Activated T-cell treated with anti-CD3 and anti-CD28 coated beads, Interleukin-2, amount 50 U/mL, for 4 hours (primary cell): ENCODE measurements at regions not wholly inside any gene's neighbourhood (a gene's known extent, or its start where the extent isn't known, plus 50 kb on each side); places are given as distances from the start of the nearest gene placed in this dataset.
"Not testable (repeated sequence)": the region's sequence is repeated elsewhere in the genome, so short reads cannot be mapped to it uniquely, and the experiment has no call there.

Source experiments
- ATAC-seq, 2 donors: fragments of 200-7000 bp; cut with Tn5 transposase; one replicate each; pipeline ENCODE4 v1.10.0; 2021
- DNase-seq: peaks from one replicate; pipeline ENCODE4 v3.0.0-alpha.2; 2020
- H3K27me3 Mint-ChIP-seq: one replicate; pipeline ENCODE4 v1.8.0; 2021; ENCODE audit warnings: low read depth, mixed read lengths
- H3K36me3 Mint-ChIP-seq: one replicate; pipeline ENCODE4 v1.8.0; 2022; ENCODE audit warnings: mixed read lengths; ENCODE audit not compliant: insufficient read depth
- H3K4me1 Mint-ChIP-seq: one replicate; pipeline ENCODE4 v1.8.0; 2021; ENCODE audit warnings: low read depth, mixed read lengths
- H3K4me3 Mint-ChIP-seq: one replicate; pipeline ENCODE4 v1.8.0; 2021; ENCODE audit warnings: mild to moderate bottlenecking, moderate library complexity, mixed read lengths
- H3K9me3 Mint-ChIP-seq: one replicate; pipeline ENCODE4 v1.8.0; 2021; ENCODE audit warnings: mixed read lengths

DNA sequence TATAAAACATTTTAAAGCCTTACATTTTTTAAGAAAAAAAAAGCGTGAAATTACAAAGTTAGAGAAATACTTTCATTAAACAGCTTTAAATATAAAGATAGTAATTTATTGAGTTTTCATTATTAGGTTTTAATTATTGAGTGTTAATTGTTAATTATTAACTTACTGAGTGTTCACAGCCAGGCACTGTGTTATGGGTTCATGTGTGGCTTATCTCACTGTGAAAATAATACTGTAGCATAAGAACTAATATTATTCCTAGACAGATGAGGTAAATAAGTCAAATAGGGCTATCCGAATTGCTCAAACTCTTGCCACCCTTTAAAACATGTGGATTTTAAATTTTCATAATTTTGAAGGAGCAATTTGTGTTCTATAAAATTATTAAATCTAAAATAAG lies 956.1 kb upstream of the PCDH20 start:
- H3K27me3 Mint-ChIP-seq: no peaks in the 10 kb centered on the region
- DNase-seq (no peak), ATAC-seq (no peak)
- no peaks in the 10 kb centered on the region for H3K36me3 Mint-ChIP-seq
- no peaks in the 10 kb centered on the region for H3K9me3 Mint-ChIP-seq
- no peaks in the 10 kb centered on the region for H3K4me1 Mint-ChIP-seq
- no peak overlapping the region for H3K4me3 Mint-ChIP-seq

GRCh38 chr13:62367971-62368370 lies 952.3 kb upstream of the PCDH20 start:
- not testable (repeated sequence) for H3K4me3 Mint-ChIP-seq, H3K36me3 Mint-ChIP-seq, DNase-seq, H3K4me1 Mint-ChIP-seq, H3K9me3 Mint-ChIP-seq, H3K27me3 Mint-ChIP-seq, ATAC-seq

DNA sequence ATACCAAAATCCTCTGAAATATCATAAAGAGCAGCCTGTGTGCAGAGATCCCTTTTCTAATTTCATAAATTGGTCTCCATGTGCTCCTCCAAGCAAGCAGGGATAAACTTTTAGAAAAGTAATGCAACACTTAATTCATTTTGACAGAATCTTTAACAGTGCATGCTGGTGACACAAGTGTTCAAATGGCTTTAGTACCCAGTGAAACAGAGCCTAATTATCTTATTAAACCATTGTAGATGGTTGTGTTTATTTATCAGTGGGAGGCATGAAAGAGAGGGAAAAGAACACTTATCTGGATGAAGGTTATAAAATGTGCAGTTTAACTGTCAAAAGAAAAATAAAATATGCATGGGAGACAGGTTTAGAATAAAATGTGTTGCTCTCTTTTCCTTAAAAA lies 945.0 kb upstream of the PCDH20 start:
- no peaks in the 10 kb centered on the region for H3K36me3 Mint-ChIP-seq
- DNase-seq: no peak
- no peak for ATAC-seq
- H3K4me3 Mint-ChIP-seq: no peak overlapping the region
- H3K9me3 Mint-ChIP-seq: no peaks in the 10 kb centered on the region
- no peaks in the 10 kb centered on the region for H3K4me1 Mint-ChIP-seq
- no peaks in the 10 kb centered on the region for H3K27me3 Mint-ChIP-seq

DNA sequence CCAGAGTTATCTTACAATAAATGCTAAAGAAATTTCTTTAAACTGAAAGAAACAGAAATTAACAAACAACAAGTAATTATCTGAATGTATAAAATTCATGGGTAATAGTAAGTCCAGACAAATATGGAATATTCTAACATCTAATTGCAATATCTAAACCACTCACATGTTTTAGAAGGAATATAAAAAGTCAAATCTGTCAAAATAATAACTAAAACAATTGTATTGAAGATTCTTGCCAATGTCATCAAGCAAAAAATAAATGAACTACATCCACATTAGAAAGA lies 942.9 kb upstream of the PCDH20 start:
- Mint-ChIP-seq H3K27me3 (no peaks in the 10 kb centered on the region), H3K36me3 (no peaks in the 10 kb centered on the region), H3K4me1 (no peaks in the 10 kb centered on the region), H3K4me3 (no peak overlapping the region), H3K9me3 (no peaks in the 10 kb centered on the region)
- ATAC-seq (no peak), DNase-seq (no peak)

GRCh38 chr13:62357887-62358645 lies 942.4 kb upstream of the PCDH20 start:
- Mint-ChIP-seq H3K9me3 (no peaks in the 10 kb centered on the region), H3K4me3 (no peak overlapping the region), H3K27me3 (no peaks in the 10 kb centered on the region), H3K36me3 (no peaks in the 10 kb centered on the region), H3K4me1 (no peaks in the 10 kb centered on the region)
- ATAC-seq: no peak
- no peak for DNase-seq

DNA sequence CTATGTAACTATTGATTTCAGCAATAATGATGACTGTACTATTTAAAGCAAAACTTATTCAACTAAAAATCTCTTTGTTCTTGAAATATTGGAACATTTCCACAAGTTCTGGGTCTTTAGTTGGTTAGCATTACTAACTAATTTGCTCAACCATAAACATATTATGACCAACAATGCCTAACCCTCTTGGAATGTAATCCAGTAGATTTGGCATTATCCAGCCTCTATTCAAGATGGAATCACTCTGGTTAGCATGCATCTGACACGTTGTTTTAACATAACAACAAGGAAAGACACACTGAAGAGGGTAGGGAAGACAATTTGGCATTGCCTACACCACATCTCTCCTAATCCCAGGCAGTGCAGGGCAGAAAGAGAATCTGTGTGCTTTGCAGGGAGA lies 941.3 kb upstream of the PCDH20 start:
- ATAC-seq (no peak), DNase-seq (no peak)
- Mint-ChIP-seq H3K27me3 (no peaks in the 10 kb centered on the region), H3K36me3 (no peaks in the 10 kb centered on the region), H3K4me1 (no peaks in the 10 kb centered on the region), H3K9me3 (no peaks in the 10 kb centered on the region), H3K4me3 (no peak overlapping the region)

GRCh38 chr13:62337109-62337880 lies 921.6 kb upstream of the PCDH20 start:
- no peaks in the 10 kb centered on the region for H3K4me1 Mint-ChIP-seq
- H3K9me3 Mint-ChIP-seq: no peaks in the 10 kb centered on the region
- no peaks in the 10 kb centered on the region for H3K27me3 Mint-ChIP-seq
- ATAC-seq: no peak
- no peak for DNase-seq
- no peaks in the 10 kb centered on the region for H3K36me3 Mint-ChIP-seq
- no peak overlapping the region for H3K4me3 Mint-ChIP-seq

- no peak for ATAC-seq
- Mint-ChIP-seq H3K4me3 (no peak overlapping the region), H3K9me3 (no peaks in the 10 kb centered on the region), H3K36me3 (no peaks in the 10 kb centered on the region), H3K4me1 (no peaks in the 10 kb centered on the region), H3K27me3 (no peaks in the 10 kb centered on the region)
- no peak for DNase-seq
Observed at GRCh38 chr13:62336507-62336906, 920.9 kb upstream of the PCDH20 start.

- no peak for ATAC-seq
- no peaks in the 10 kb centered on the region for H3K36me3 Mint-ChIP-seq
- H3K9me3 Mint-ChIP-seq: no peaks in the 10 kb centered on the region
- DNase-seq: no peak
- no peaks in the 10 kb centered on the region for H3K27me3 Mint-ChIP-seq
- H3K4me3 Mint-ChIP-seq: no peak overlapping the region
- no peaks in the 10 kb centered on the region for H3K4me1 Mint-ChIP-seq
Observed at GRCh38 chr13:62333466-62333865, 917.8 kb upstream of the PCDH20 start.

DNA sequence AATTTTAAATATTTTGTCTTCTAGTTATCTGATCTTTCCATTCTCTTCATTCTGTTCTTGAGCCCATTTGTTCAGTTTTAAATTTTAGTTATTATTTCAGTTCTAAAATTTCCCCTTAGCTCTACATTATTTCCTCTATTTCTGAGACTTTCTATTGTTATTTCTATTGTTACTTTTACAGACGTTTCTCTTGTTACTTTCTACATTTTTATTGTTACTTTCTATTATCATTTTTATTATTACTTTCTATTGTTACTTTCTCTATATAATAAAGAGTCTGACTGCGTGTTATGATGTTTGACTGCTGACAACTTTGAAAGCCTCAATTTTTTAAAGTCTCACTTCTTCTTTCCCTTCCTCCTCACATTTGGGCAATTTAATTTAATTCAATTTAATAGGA lies 915.7 kb upstream of the PCDH20 start:
- Mint-ChIP-seq H3K4me3 (no peak overlapping the region), H3K36me3 (no peaks in the 10 kb centered on the region), H3K4me1 (no peaks in the 10 kb centered on the region), H3K27me3 (no peaks in the 10 kb centered on the region), H3K9me3 (peaks cover 6% of the 10 kb centered on the region)
- DNase-seq (no peak), ATAC-seq (no peak)

GRCh38 chr13:62327367-62327766 lies 911.7 kb upstream of the PCDH20 start:
- ATAC-seq: no peak
- no peak overlapping the region for H3K4me3 Mint-ChIP-seq
- peaks cover 6% of the 10 kb centered on the region for H3K9me3 Mint-ChIP-seq

GRCh38 chr13:62324842-62325241 lies 909.2 kb upstream of the PCDH20 start:
- ATAC-seq (no peak), DNase-seq (no peak)
- Mint-ChIP-seq H3K36me3 (no peaks in the 10 kb centered on the region), H3K9me3 (peaks cover 6% of the 10 kb centered on the region), H3K4me1 (no peaks in the 10 kb centered on the region), H3K27me3 (no peaks in the 10 kb centered on the region), H3K4me3 (no peak overlapping the region)

More at GRCh38 chr13:62327367-62327766, 911.7 kb upstream of the PCDH20 start:
- no peaks in the 10 kb centered on the region for H3K36me3 Mint-ChIP-seq
- no peaks in the 10 kb centered on the region for H3K27me3 Mint-ChIP-seq
- H3K4me1 Mint-ChIP-seq: no peaks in the 10 kb centered on the region
- no peak for DNase-seq

- no peaks in the 10 kb centered on the region for H3K9me3 Mint-ChIP-seq
- ATAC-seq (no peak), DNase-seq (no peak)
- no peaks in the 10 kb centered on the region for H3K36me3 Mint-ChIP-seq
- H3K27me3 Mint-ChIP-seq: no peaks in the 10 kb centered on the region
- H3K4me3 Mint-ChIP-seq: no peak overlapping the region
- no peaks in the 10 kb centered on the region for H3K4me1 Mint-ChIP-seq
Observed at GRCh38 chr13:62321895-62322294, 906.2 kb upstream of the PCDH20 start.

DNA sequence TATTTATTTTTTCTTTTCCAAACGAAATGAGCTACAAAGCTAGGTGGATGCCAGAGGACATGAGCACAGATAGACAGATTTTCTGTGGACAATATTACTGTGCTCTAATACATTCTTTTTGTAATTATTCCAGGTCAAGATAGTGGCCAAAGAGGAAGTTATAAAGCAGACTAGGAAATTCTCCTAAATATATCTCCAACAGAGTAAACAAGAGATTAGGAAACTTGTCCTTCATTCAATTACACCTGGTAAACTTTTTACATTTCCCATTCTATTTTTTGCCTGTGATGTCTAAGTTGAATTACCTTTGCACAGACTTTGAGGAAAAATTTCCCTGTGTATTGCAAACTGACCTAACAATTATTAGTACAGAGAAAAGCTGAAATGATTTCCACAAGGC lies 905.5 kb upstream of the PCDH20 start:
- no peaks in the 10 kb centered on the region for H3K36me3 Mint-ChIP-seq
- ATAC-seq (no peak), DNase-seq (no peak)
- no peak overlapping the region for H3K4me3 Mint-ChIP-seq
- no peaks in the 10 kb centered on the region for H3K27me3 Mint-ChIP-seq
- no peaks in the 10 kb centered on the region for H3K4me1 Mint-ChIP-seq
- H3K9me3 Mint-ChIP-seq: no peaks in the 10 kb centered on the region
